OCI-LY7 (cell line): ENCODE measurements at regions not wholly inside any gene's neighbourhood (a gene's known extent, or its start where the extent isn't known, plus 50 kb on each side); places are given as distances from the start of the nearest gene placed in this dataset.

Source experiments
- BruUV-seq: library from RNA; stranded (reverse); fragments of 400-500 nt; replicated peaks from 2 replicates; lab custom pipeline; 2021; lab: Mats Ljungman, UMichigan
- CTCF ChIA-PET: fragments of 300-600 bp; sonication (Branson Sonifier 250); formaldehyde crosslinking; loops from one replicate; lab custom pipeline; 2022; ENCODE audit warnings: antibody characterized with exemption; ENCODE audit not compliant: unreplicated experiment; lab: Charles Lee
- POLR2A ChIA-PET: fragments of 300-600 bp; sonication (Branson Sonifier 250); formaldehyde crosslinking; loops from one replicate; lab custom pipeline; 2022; ENCODE audit warnings: antibody characterized with exemption; lab: Charles Lee
- DNase-seq: peaks from one replicate; pipeline ENCODE4 v3.0.0-alpha.2; 2015; ENCODE audit warnings: low spot score
- H2AFZ ChIP-seq: fragments of 200-600 bp; sonication (generic), shearing (Covaris generic); 2 replicates; pipeline ENCODE4 v1.6.1; 2014; ENCODE audit warnings: mild to moderate bottlenecking, antibody characterized with exemption, low read length, moderate library complexity
- H3K27ac ChIP-seq: fragments of 200-600 bp; sonication (generic); 2 replicates; pipeline ENCODE4 v1.5.1; 2014; ENCODE audit warnings: mixed run types, low read depth, mild to moderate bottlenecking, moderate library complexity, low read length, inconsistent platforms; ENCODE audit not compliant: poor library complexity, severe bottlenecking
- H3K36me3 ChIP-seq: fragments of 200-600 bp; sonication (generic); 2 replicates; pipeline ENCODE4 v1.6.1; 2014; ENCODE audit warnings: mild to moderate bottlenecking, antibody characterized with exemption, low read length, moderate library complexity, mixed read lengths; ENCODE audit not compliant: insufficient read depth
- H3K4me1 ChIP-seq: fragments of 200-600 bp; sonication (generic); 2 replicates; pipeline ENCODE4 v1.5.1; 2014; ENCODE audit warnings: mild to moderate bottlenecking, low read length; ENCODE audit not compliant: insufficient read depth, poor library complexity, severe bottlenecking
- H3K4me2 ChIP-seq: fragments of 200-600 bp; sonication (generic); 2 replicates; pipeline ENCODE4 v1.6.1; 2014; ENCODE audit warnings: mild to moderate bottlenecking, low read length
- H3K4me3 ChIP-seq: fragments of 200-600 bp; sonication (generic); 2 replicates; pipeline ENCODE4 v1.5.1; 2014; ENCODE audit warnings: mild to moderate bottlenecking, low read depth, low read length; ENCODE audit not compliant: poor library complexity, severe bottlenecking
- H3K79me2 ChIP-seq: fragments of 200-600 bp; sonication (generic); 2 replicates; pipeline ENCODE4 v1.6.1; 2016; ENCODE audit warnings: low read depth, mild to moderate bottlenecking, low read length, moderate library complexity, mixed read lengths; ENCODE audit not compliant: insufficient read depth
- H3K9me2 ChIP-seq: fragments of 200-600 bp; sonication (generic); 2 replicates; pipeline ENCODE4 v1.6.1; 2016; ENCODE audit warnings: mild to moderate bottlenecking, low read length, mixed read lengths; ENCODE audit not compliant: insufficient read depth
- H3K9me3 ChIP-seq: fragments of 200-600 bp; sonication (generic); 2 replicates; pipeline ENCODE4 v1.6.1; 2014; ENCODE audit warnings: mild to moderate bottlenecking, mixed run types, low read length, mixed read lengths
- H4K20me1 ChIP-seq: fragments of 200-600 bp; sonication (generic); 2 replicates; pipeline ENCODE4 v1.6.1; 2014; ENCODE audit warnings: mild to moderate bottlenecking, antibody characterized with exemption, low read length, moderate library complexity, mixed read lengths; ENCODE audit not compliant: insufficient read depth
- CTCF ChIP-seq: fragments of 200-600 bp; sonication (generic); conservative IDR thresholded peaks from 2 replicates; pipeline ENCODE4 v1.5.1; 2014; ENCODE audit warnings: mild to moderate bottlenecking, antibody characterized with exemption, low read length, moderate library complexity, mixed read lengths
- EZH2phosphoT487 ChIP-seq: fragments of 200-600 bp; sonication (generic); IDR thresholded peaks from 2 replicates; pipeline ENCODE4 v1.6.1; 2018; ENCODE audit warnings: low read depth, borderline replicate concordance, mild to moderate bottlenecking, mixed run types, antibody characterized with exemption, low read length, moderate library complexity, mixed read lengths
- intact Hi-C: fragments of 100-400 bp; cut with micrococcal nuclease; formaldehyde crosslinking; loops from one replicate; pipeline ENCODE4 v1.10.0; 2022; ENCODE audit not compliant: unreplicated experiment

GRCh38 chr3:148005456-148005855 lies 596.3 kb downstream of the ZIC1 start:
- no peaks in the 10 kb centered on the region for H3K9me3 ChIP-seq
- TF ChIP-seq CTCF (no peak), EZH2phosphoT487 (no peak)
- no TSS peak for BruUV-seq
- CTCF ChIA-PET: no interaction called here
- H3K9me2 ChIP-seq: no peaks in the 10 kb centered on the region
- no peaks in the 10 kb centered on the region for H3K79me2 ChIP-seq
- H2AFZ ChIP-seq: no peak overlapping the region
- DNase-seq: no peak
- H3K4me2 ChIP-seq: no peak overlapping the region
- H3K4me3 ChIP-seq: no peak overlapping the region
- H3K27ac ChIP-seq: no peak overlapping the region
- H3K36me3 ChIP-seq: no peaks in the 10 kb centered on the region
- intact Hi-C loops: no loop called here
- POLR2A ChIA-PET: no interaction called here
- no peaks in the 10 kb centered on the region for H3K4me1 ChIP-seq
- no peaks in the 10 kb centered on the region for H4K20me1 ChIP-seq

GRCh38 chr3:148006508-148006907 lies 597.3 kb downstream of the ZIC1 start:
- Histone ChIP-seq H3K4me2 (no peak overlapping the region), H3K36me3 (no peaks in the 10 kb centered on the region), H3K4me3 (no peak overlapping the region), H3K9me3 (no peaks in the 10 kb centered on the region), H4K20me1 (no peaks in the 10 kb centered on the region), H3K4me1 (no peaks in the 10 kb centered on the region), H2AFZ (no peak overlapping the region), H3K79me2 (no peaks in the 10 kb centered on the region), H3K27ac (no peak overlapping the region), H3K9me2 (no peaks in the 10 kb centered on the region)
- no TSS peak for BruUV-seq
- ChIA-PET CTCF (no interaction called here), POLR2A (no interaction called here)
- no peak for DNase-seq
- TF ChIP-seq CTCF (no peak), EZH2phosphoT487 (no peak)
- intact Hi-C loops: no loop called here

GRCh38 chr3:148008591-148008990 lies 599.4 kb downstream of the ZIC1 start:
- TF ChIP-seq CTCF (no peak), EZH2phosphoT487 (no peak)
- POLR2A ChIA-PET: interaction anchor here (1.1 kb wide), 1 partner anchor 38 kb away, joined by 4 read pairs; no protein-coding TSS in a partner anchor

More at GRCh38 chr3:148008591-148008990, 599.4 kb downstream of the ZIC1 start:
- BruUV-seq: no TSS peak
- Histone ChIP-seq H2AFZ (no peak overlapping the region), H3K79me2 (no peaks in the 10 kb centered on the region), H3K4me1 (no peaks in the 10 kb centered on the region), H3K36me3 (no peaks in the 10 kb centered on the region), H3K9me2 (no peaks in the 10 kb centered on the region), H3K4me2 (no peak overlapping the region), H3K4me3 (no peak overlapping the region), H3K27ac (no peak overlapping the region), H4K20me1 (no peaks in the 10 kb centered on the region), H3K9me3 (no peaks in the 10 kb centered on the region)
- no peak for DNase-seq
- intact Hi-C loops: no loop called here
- CTCF ChIA-PET: no interaction called here
